Bronchial epithelial cell (primary cell): ENCODE measurements at regions not wholly inside any gene's neighbourhood (a gene's known extent, or its start where the extent isn't known, plus 50 kb on each side); places are given as distances from the start of the nearest gene placed in this dataset.

Experiments
- DNase-seq: peaks from one replicate; pipeline ENCODE4 v3.0.0-alpha.2; 2010; ENCODE audit warnings: low read depth
- FAIRE-seq: peaks from 2 replicates; lab custom pipeline; 2011; peaks lifted over from hg19 to GRCh38; lab: Jason Lieb, UNC
- H3K27me3 ChIP-seq: 2 replicates; pipeline ENCODE4 v1.5.1; 2011; ENCODE audit warnings: low read length; ENCODE audit not compliant: control insufficient read depth, insufficient read depth
- H3K36me3 ChIP-seq: 2 replicates; pipeline ENCODE4 v1.5.1; 2011; ENCODE audit warnings: low read length; ENCODE audit not compliant: control insufficient read depth, insufficient read depth
- H3K4me3 ChIP-seq: 2 replicates; pipeline ENCODE4 v1.5.1; 2011; ENCODE audit warnings: mild to moderate bottlenecking, low read depth, low read length, control low read depth
- TF ChIP-seq, protein P1 (sequence below): IDR thresholded peaks from 2 replicates; pipeline ENCODE4 v1.5.1; 2011; ENCODE audit warnings: mild to moderate bottlenecking, moderate library complexity, low read length, control low read depth, inconsistent platforms; ENCODE audit not compliant: insufficient read depth, severe bottlenecking

- Histone ChIP-seq H3K36me3 (no peaks in the 10 kb centered on the region), H3K27me3 (no peaks in the 10 kb centered on the region), H3K4me3 (no peak overlapping the region)
- FAIRE-seq, result no peak
- no peak for DNase-seq
- TF ChIP-seq, protein P1, sequence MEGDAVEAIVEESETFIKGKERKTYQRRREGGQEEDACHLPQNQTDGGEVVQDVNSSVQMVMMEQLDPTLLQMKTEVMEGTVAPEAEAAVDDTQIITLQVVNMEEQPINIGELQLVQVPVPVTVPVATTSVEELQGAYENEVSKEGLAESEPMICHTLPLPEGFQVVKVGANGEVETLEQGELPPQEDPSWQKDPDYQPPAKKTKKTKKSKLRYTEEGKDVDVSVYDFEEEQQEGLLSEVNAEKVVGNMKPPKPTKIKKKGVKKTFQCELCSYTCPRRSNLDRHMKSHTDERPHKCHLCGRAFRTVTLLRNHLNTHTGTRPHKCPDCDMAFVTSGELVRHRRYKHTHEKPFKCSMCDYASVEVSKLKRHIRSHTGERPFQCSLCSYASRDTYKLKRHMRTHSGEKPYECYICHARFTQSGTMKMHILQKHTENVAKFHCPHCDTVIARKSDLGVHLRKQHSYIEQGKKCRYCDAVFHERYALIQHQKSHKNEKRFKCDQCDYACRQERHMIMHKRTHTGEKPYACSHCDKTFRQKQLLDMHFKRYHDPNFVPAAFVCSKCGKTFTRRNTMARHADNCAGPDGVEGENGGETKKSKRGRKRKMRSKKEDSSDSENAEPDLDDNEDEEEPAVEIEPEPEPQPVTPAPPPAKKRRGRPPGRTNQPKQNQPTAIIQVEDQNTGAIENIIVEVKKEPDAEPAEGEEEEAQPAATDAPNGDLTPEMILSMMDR, result no peak
These were observed 260.0 kb downstream of the FSIP2 start for GRCh38 chr2:185998562-185999070.

GRCh38 chr2:186009341-186009740, 270.7 kb downstream of the FSIP2 start:
- FAIRE-seq, result no peak
- TF ChIP-seq, protein P1, result no peak
- Histone ChIP-seq H3K36me3 (no peaks in the 10 kb centered on the region), H3K27me3 (no peaks in the 10 kb centered on the region), H3K4me3 (no peak overlapping the region)
- DNase-seq, result no peak

GRCh38 chr2:186017278-186017677, 278.7 kb downstream of the FSIP2 start:
- DNase-seq (no peak), FAIRE-seq (no peak)
- H3K36me3 ChIP-seq, result no peaks in the 10 kb centered on the region
- TF ChIP-seq, protein P1, result no peak
- no peaks in the 10 kb centered on the region for H3K27me3 ChIP-seq
- H3K4me3 ChIP-seq, result no peak overlapping the region

DNA sequence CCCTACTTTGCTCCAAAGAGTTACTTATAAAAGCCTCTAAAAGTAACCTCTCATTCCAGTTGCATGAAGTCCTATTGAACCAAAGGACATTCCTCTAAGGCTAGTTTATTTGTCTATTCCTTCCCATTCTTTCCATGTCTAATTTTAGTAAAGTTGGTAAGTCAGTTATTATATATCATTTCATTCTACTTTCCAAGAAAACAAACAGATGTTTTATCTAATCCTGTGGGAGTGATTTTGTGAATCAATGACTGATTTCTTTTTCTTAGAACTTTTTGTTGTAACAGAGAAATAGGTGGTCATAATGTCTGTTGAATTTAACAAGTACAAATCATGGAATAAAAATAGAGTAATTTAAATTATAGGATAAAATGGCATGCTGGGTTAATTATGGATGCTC, 286.3 kb downstream of the FSIP2 start:
- Histone ChIP-seq H3K36me3 (no peaks in the 10 kb centered on the region), H3K4me3 (no peak overlapping the region), H3K27me3 (no peaks in the 10 kb centered on the region)
- FAIRE-seq, result no peak
- no peak for DNase-seq
- TF ChIP-seq, protein P1, result no peak

- DNase-seq (no peak), FAIRE-seq (no peak)
- H3K4me3 ChIP-seq, result no peak overlapping the region
- no peaks in the 10 kb centered on the region for H3K36me3 ChIP-seq
- TF ChIP-seq, protein P1, result no peak
- no peaks in the 10 kb centered on the region for H3K27me3 ChIP-seq
These were observed 289.3 kb downstream of the FSIP2 start for GRCh38 chr2:186027922-186028321.

DNA sequence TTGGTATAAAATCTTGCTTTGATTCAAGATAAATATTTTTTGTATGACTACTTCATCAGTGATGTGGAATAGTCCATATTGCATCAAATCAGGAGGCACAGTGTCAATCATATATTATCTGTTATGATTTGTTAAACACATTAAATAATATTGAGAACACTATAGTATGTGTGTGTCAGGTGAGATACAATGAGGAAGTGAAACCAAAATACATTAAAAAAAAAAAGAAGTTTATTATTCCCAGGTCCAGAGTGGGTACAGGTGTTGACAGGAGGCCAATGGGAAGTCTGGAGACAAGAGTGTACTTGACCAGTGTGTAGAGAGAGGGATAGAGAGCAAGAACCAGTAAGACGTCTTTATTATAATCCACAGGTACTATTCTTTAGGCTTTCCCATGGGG, 292.6 kb downstream of the FSIP2 start:
- TF ChIP-seq, protein P1, result no peak
- DNase-seq (no peak), FAIRE-seq (no peak)

More for the DNA sequence above, 292.6 kb downstream of the FSIP2 start:
- H3K4me3 ChIP-seq, result no peak overlapping the region
- no peaks in the 10 kb centered on the region for H3K36me3 ChIP-seq
- H3K27me3 ChIP-seq, result no peaks in the 10 kb centered on the region
